ENCODE measurements at regions not wholly inside any gene's neighbourhood (a gene's known extent, or its start where the extent isn't known, plus 50 kb on each side); places are given as distances from the start of the nearest gene placed in this dataset.

DNA sequence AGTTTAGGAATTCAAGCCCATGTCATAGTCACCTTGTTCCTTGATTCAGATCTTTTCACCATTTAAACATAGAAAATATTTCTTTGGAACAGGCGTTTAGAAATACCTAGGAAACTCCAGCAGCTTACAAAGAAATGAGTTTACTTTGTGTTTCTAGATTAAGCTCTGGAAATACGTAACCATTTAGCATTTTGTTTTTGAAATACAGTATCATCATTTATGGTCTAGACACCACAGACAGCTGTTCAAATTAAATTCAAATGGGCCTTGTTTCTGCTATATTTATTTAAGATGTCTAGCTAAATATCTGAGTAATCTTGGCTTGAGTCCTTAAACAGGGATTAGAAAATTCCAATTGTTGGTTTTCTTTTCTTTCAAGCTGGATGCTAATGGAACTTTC lies 228.5 kb downstream of the NDFIP2 start:
- Histone ChIP-seq H3K27ac (no peak overlapping the region), H3K4me1 (no peaks in the 10 kb centered on the region), H3K4me3 (no peak overlapping the region), H3K9me3 (no peaks in the 10 kb centered on the region), H3K27me3 (replicated peaks in 1 of 7) (no peaks in the 10 kb centered on the region), H3K36me3 (no peaks in the 10 kb centered on the region)
- 67 to 86% (median 79%) methylated on average over 2 of the region's 2 CpGs for WGBS, 5 donors
- no peak for DNase-seq
- TF ChIP-seq POLR2AphosphoS5 (IDR thresholded peaks at IDR 0.05) (no peak), POLR2A (IDR thresholded peaks at IDR 0.05) (no peak)
- TF ChIP-seq, protein P1, sequence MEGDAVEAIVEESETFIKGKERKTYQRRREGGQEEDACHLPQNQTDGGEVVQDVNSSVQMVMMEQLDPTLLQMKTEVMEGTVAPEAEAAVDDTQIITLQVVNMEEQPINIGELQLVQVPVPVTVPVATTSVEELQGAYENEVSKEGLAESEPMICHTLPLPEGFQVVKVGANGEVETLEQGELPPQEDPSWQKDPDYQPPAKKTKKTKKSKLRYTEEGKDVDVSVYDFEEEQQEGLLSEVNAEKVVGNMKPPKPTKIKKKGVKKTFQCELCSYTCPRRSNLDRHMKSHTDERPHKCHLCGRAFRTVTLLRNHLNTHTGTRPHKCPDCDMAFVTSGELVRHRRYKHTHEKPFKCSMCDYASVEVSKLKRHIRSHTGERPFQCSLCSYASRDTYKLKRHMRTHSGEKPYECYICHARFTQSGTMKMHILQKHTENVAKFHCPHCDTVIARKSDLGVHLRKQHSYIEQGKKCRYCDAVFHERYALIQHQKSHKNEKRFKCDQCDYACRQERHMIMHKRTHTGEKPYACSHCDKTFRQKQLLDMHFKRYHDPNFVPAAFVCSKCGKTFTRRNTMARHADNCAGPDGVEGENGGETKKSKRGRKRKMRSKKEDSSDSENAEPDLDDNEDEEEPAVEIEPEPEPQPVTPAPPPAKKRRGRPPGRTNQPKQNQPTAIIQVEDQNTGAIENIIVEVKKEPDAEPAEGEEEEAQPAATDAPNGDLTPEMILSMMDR (IDR thresholded peaks at IDR 0.05 in 8 of 11, conservative IDR thresholded peaks at IDR 0.05 in 3 of 11), result no peak
- intact Hi-C loops (cut with DNase I; ENCODE audit: low total_unique reads), result no loop called here

DNA sequence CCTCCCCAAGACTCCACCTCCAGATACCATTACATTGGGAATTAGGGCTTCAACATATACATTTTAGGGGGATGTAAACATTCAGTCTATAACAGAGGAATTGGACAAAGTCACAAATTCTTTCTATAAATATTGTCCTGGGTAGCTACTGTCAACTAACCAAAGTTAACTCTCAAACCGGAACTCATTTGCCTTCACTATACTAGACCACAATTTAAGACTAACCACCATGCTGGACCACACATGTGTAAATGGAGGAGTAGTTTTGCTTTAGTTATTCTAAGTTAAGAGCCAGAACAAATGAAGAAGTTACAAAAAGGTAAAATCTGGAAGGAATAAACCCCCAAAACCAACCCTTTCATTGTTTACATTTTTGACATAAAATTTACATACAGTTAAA lies 222.8 kb downstream of the NDFIP2 start:
- Histone ChIP-seq H3K27ac (no peak overlapping the region), H3K27me3 (replicated peaks in 1 of 7) (no peaks in the 10 kb centered on the region), H3K4me3 (no peak overlapping the region), H3K4me1 (no peaks in the 10 kb centered on the region), H3K36me3 (no peaks in the 10 kb centered on the region), H3K9me3 (no peaks in the 10 kb centered on the region)
- intact Hi-C loops (cut with DNase I; ENCODE audit: low total_unique reads), result no loop called here
- TF ChIP-seq, protein P1 (IDR thresholded peaks at IDR 0.05 in 8 of 11, conservative IDR thresholded peaks at IDR 0.05 in 3 of 11), result no peak
- no peak for TF ChIP-seq POLR2A (IDR thresholded peaks at IDR 0.05)
- no peak for TF ChIP-seq POLR2AphosphoS5 (IDR thresholded peaks at IDR 0.05)
- DNase-seq, result no peak
- 79 to 97% (median 90%) methylated on average over 1 of the region's 1 CpG for WGBS, 5 donors

DNA sequence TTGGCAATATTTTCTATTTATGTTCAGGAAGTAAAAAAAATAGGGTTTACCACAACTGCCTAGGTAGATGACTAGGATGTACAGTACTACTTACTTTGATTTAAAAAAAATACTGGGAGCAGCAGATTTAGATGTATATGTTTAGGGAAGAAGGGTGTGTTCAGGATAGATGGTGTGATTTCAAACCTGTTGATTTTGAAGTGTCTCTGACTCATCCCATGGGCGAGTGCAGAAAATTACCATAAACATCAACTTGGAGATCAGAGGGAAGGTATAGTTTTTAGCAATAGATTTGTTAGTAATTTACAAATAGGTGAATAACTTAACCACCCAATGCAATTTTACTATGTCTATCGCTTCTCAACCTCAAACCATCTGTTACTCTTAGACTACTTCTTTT lies 214.8 kb downstream of the NDFIP2 start:
- Histone ChIP-seq H3K27me3 (replicated peaks in 1 of 7) (peaks cover 0 to 3% (median 0%) of the 10 kb centered on the region in 7 donors), H3K9me3 (no peaks in the 10 kb centered on the region), H3K36me3 (no peaks in the 10 kb centered on the region), H3K4me3 (no peak overlapping the region), H3K4me1 (no peaks in the 10 kb centered on the region), H3K27ac (no peak overlapping the region)
- TF ChIP-seq POLR2AphosphoS5 (IDR thresholded peaks at IDR 0.05) (no peak), POLR2A (IDR thresholded peaks at IDR 0.05) (no peak)
- TF ChIP-seq, protein P1 (IDR thresholded peaks at IDR 0.05 in 8 of 11, conservative IDR thresholded peaks at IDR 0.05 in 3 of 11), result no peak
- DNase-seq, result no peak
- WGBS, 5 donors, result 79 to 96% (median 85%) methylated on average over 2 of the region's 2 CpGs
- intact Hi-C loops (cut with DNase I; ENCODE audit: low total_unique reads), result no loop called here

DNA sequence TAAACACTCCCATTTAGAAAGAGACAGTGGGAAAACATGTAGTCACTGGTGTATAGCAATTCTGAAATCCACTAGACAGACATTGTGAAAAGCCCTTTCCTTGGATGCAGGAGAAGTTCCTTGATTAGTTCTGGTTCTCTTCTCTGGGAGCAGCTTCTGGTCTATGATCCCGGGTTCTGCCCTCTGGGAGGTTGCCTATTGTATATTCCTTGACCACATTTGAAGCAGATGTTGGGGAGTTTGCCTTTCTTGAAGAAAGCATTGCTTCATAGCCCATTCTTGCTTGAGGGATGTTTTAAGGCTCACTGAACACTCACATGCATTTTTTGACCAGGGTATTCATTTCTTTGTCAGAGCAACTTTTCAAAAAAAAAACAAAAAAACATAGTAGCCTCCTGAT lies 211.9 kb downstream of the NDFIP2 start:
- TF ChIP-seq POLR2A (IDR thresholded peaks at IDR 0.05) (no peak), POLR2AphosphoS5 (IDR thresholded peaks at IDR 0.05) (no peak)
- TF ChIP-seq, protein P1 (IDR thresholded peaks at IDR 0.05 in 8 of 11, conservative IDR thresholded peaks at IDR 0.05 in 3 of 11), result no peak
- Histone ChIP-seq H3K27ac (no peak overlapping the region), H3K36me3 (no peaks in the 10 kb centered on the region), H3K27me3 (replicated peaks in 1 of 7) (peaks cover 0 to 3% (median 0%) of the 10 kb centered on the region in 7 donors), H3K4me3 (no peak overlapping the region), H3K9me3 (no peaks in the 10 kb centered on the region), H3K4me1 (no peaks in the 10 kb centered on the region)
- no peak for DNase-seq
- 80 to 100% (median 83%) methylated on average over 1 of the region's 1 CpG for WGBS, 5 donors
- intact Hi-C loops (cut with DNase I; ENCODE audit: low total_unique reads), result no loop called here

Data from spleen (tissue), 11 donors.